IMR-90 (cell line): ENCODE measurements at regions not wholly inside any gene's neighbourhood (a gene's known extent, or its start where the extent isn't known, plus 50 kb on each side); places are given as distances from the start of the nearest gene placed in this dataset.

Source experiments
- ATAC-seq: fragments of 200-7000 bp; cut with Tn5 transposase; 2 replicates; pipeline ENCODE4 v1.9.1; 2020; ENCODE audit warnings: low read depth, mild to moderate bottlenecking, moderate library complexity
- BruUV-seq: library from RNA; stranded (reverse); fragments of 400-500 nt; replicated peaks from 2 replicates; lab custom pipeline; 2021; lab: Mats Ljungman, UMichigan
- CTCF ChIA-PET: fragments of 300-600 bp; formaldehyde crosslinking; extraction: SDS; loops from one replicate; lab custom pipeline; 2021; ENCODE audit warnings: antibody characterized with exemption; lab: Yijun Ruan, JAX
- POLR2A ChIA-PET: fragments of 300-600 bp; sonication (Branson Sonifier 250); formaldehyde crosslinking; loops from one replicate; lab custom pipeline; 2022; ENCODE audit warnings: antibody characterized with exemption; ENCODE audit not compliant: unreplicated experiment; lab: Charles Lee
- DNase-seq: peaks from one replicate; pipeline ENCODE4 v3.0.0; 2013
- H2AFZ ChIP-seq: replicated peaks from 2 replicates; pipeline ENCODE3; 2013; ENCODE audit warnings: low read length, mild to moderate bottlenecking; ENCODE audit not compliant: poor library complexity
- H2AK5ac ChIP-seq: 2 replicates; pipeline ENCODE4 v1.6.1; 2013; ENCODE audit warnings: low read depth, low read length, inconsistent platforms
- H2AK9ac ChIP-seq: replicated peaks from 2 replicates; pipeline ENCODE3; 2013; ENCODE audit warnings: mild to moderate bottlenecking, low read depth, low read length, moderate library complexity; ENCODE audit not compliant: poor library complexity
- H2BK120ac ChIP-seq: 2 replicates; pipeline ENCODE4 v1.6.1; 2013; ENCODE audit warnings: low read depth, low read length, inconsistent platforms
- H2BK15ac ChIP-seq: 3 replicates; pipeline ENCODE4 v1.6.1; 2013; ENCODE audit warnings: low read depth, low read length, inconsistent platforms
- H2BK20ac ChIP-seq: 2 replicates; pipeline ENCODE4 v1.6.1; 2013; ENCODE audit warnings: low read depth, mild to moderate bottlenecking, inconsistent platforms, low read length, moderate library complexity
- H2BK5ac ChIP-seq: 2 replicates; pipeline ENCODE4 v1.6.1; 2013; ENCODE audit warnings: mild to moderate bottlenecking, low read depth, low read length, inconsistent platforms; ENCODE audit not compliant: poor library complexity, severe bottlenecking
- H3K14ac ChIP-seq: replicated peaks from 2 replicates; pipeline ENCODE4 v1.6.1; 2013; ENCODE audit warnings: low read depth, low read length, inconsistent platforms
- H3K18ac ChIP-seq: 2 replicates; pipeline ENCODE4 v1.6.1; 2013; ENCODE audit warnings: low read depth, low read length, control low read depth
- H3K23ac ChIP-seq: 2 replicates; pipeline ENCODE4 v1.6.1; 2013; ENCODE audit warnings: low read depth, low read length, inconsistent platforms
- H3K27ac ChIP-seq: 2 replicates; pipeline ENCODE4 v1.5.1; 2013; ENCODE audit warnings: mild to moderate bottlenecking, control low read depth, low read length; ENCODE audit not compliant: insufficient read depth
- H3K27me3 ChIP-seq: 2 replicates; pipeline ENCODE4 v1.6.1; 2013; ENCODE audit warnings: low read length; ENCODE audit not compliant: control insufficient read depth, insufficient read depth
- H3K36me3 ChIP-seq: 2 replicates; pipeline ENCODE4 v1.6.1; 2013; ENCODE audit warnings: low read length, mixed read lengths; ENCODE audit not compliant: control insufficient read depth, insufficient read depth
- H3K4ac ChIP-seq: 2 replicates; pipeline ENCODE4 v1.6.1; 2013; ENCODE audit warnings: low read depth, low read length, inconsistent platforms
- H3K4me1 ChIP-seq: 2 replicates; pipeline ENCODE4 v1.6.1; 2013; ENCODE audit warnings: low read length, mixed read lengths; ENCODE audit not compliant: control insufficient read depth, insufficient read depth
- H3K4me2 ChIP-seq: 2 replicates; pipeline ENCODE4 v1.6.1; 2013; ENCODE audit warnings: low read depth, mild to moderate bottlenecking, control low read depth, low read length, moderate library complexity
- H3K4me3 ChIP-seq: 2 replicates; pipeline ENCODE4 v1.5.1; 2013; ENCODE audit warnings: low read depth, mild to moderate bottlenecking, control low read depth, low read length, moderate library complexity; ENCODE audit not compliant: insufficient read depth
- H3K56ac ChIP-seq: 2 replicates; pipeline ENCODE4 v1.6.1; 2013; ENCODE audit warnings: low read length, inconsistent platforms; ENCODE audit not compliant: insufficient read depth; ENCODE audit errors: extremely low read depth
- H3K79me1 ChIP-seq, 2 experiments: 2 replicates each; pipeline ENCODE4 v1.6.1; 2013; ENCODE audit warnings: low read length in 2 of 2, inconsistent platforms in 1 of 2, low read depth in 1 of 2
- H3K9ac ChIP-seq: 2 replicates; pipeline ENCODE4 v1.6.1; 2013; ENCODE audit warnings: low read depth, low read length, control low read depth
- H3K9me1 ChIP-seq: 2 replicates; pipeline ENCODE4 v1.6.1; 2013; ENCODE audit warnings: low read length, inconsistent platforms; ENCODE audit not compliant: insufficient read depth
- H3K9me3 ChIP-seq: 2 replicates; pipeline ENCODE4 v1.6.1; 2013; ENCODE audit warnings: low read length; ENCODE audit not compliant: control insufficient read depth, insufficient read depth
- H4K20me1 ChIP-seq: 2 replicates; pipeline ENCODE4 v1.6.1; 2013; ENCODE audit warnings: low read length, inconsistent platforms; ENCODE audit not compliant: insufficient read depth
- H4K5ac ChIP-seq: 2 replicates; pipeline ENCODE4 v1.6.1; 2013; ENCODE audit warnings: mild to moderate bottlenecking, low read depth, low read length, control low read depth
- H4K8ac ChIP-seq, 2 experiments: 2 replicates each; pipeline ENCODE4 v1.6.1; 2013; ENCODE audit warnings: low read depth in 2 of 2, low read length in 2 of 2, control low read depth in 1 of 2, inconsistent platforms in 1 of 2
- H4K91ac ChIP-seq: 2 replicates; pipeline ENCODE4 v1.6.1; 2013; ENCODE audit warnings: low read depth, low read length, inconsistent platforms; ENCODE audit not compliant: insufficient read depth
- BHLHE40 ChIP-seq: fragments of 150-350 bp; IDR thresholded peaks from 2 replicates; pipeline ENCODE4 v1.6.1; 2016; ENCODE audit warnings: mild to moderate bottlenecking, low read depth, low read length
- CEBPB ChIP-seq: IDR thresholded peaks from 2 replicates; pipeline ENCODE4 v1.6.1; 2012; ENCODE audit warnings: low read depth, low read length, improper control_type of control experiment
- FOS ChIP-seq: fragments of 150-350 bp; IDR thresholded peaks from 2 replicates; pipeline ENCODE4 v1.6.1; 2016; ENCODE audit warnings: low read depth, low read length
- RCOR1 ChIP-seq: IDR thresholded peaks from 2 replicates; pipeline ENCODE4 v1.6.1; 2012; ENCODE audit warnings: mild to moderate bottlenecking, low read length, improper control_type of control experiment; ENCODE audit not compliant: insufficient replicate concordance
- WGBS, 2 experiments: methylation state at CpG; one replicate each; pipeline versions ENCODE4 v1.1.5 to v1.1.7; 2013; ENCODE audit warnings: missing lambda C conversion rate in 2 of 2; ENCODE audit not compliant: insufficient read length in 1 of 2; ENCODE audit errors: extremely low coverage in 2 of 2; 5-methylcytosine and 5-hydroxymethylcytosine counted together
- dilution Hi-C: fragments of 300-500 bp; cut with HindIII; formaldehyde crosslinking; loops from one replicate; pipeline ENCODE4 v1.14.3; 2018; ENCODE audit warnings: low sequenced_read_pairs; ENCODE audit not compliant: unreplicated experiment
- in situ Hi-C: fragments of 300-500 bp; cut with MboI; formaldehyde crosslinking; loops from 3 replicates; pipeline ENCODE4 v1.14.3; 2019; ENCODE audit warnings: low sequenced_read_pairs, inconsistent platforms, mixed read lengths
- intact Hi-C: fragments of 100-400 bp; cut with micrococcal nuclease; formaldehyde crosslinking; loops from 2 replicates; pipeline ENCODE4 v1.10.0; 2022
- TF ChIP-seq, protein P1 (sequence below): fragments of 150-350 bp; IDR thresholded peaks from 2 replicates; pipeline ENCODE4 v1.6.1; 2016; ENCODE audit warnings: low read depth, mild to moderate bottlenecking, low read length, moderate library complexity, borderline replicate concordance

DNA sequence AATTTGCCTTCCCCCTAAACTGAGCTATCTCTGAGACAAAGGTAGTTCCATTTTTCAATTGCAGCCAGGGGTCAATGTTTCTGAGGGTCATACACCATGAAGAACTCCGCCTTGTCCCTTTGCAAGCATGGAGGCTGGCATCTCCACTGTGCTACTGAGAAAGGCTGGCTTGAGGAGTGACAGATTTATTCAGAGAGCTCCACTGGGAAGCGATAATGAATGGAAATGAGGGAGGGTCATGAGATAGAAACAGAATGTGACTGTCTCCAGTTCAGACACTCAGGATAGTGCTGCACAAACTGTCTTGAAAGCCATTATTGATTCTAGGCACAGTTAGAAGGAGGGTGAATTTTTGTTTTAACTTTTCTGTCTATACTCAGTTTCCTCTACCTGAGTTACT is 197.5 kb downstream of the ZNF326 start:
- no peak overlapping the region for H3K18ac ChIP-seq
- no peak overlapping the region for H4K91ac ChIP-seq
- no peak overlapping the region for H4K5ac ChIP-seq
- no peak overlapping the region for H3K56ac ChIP-seq
- no peaks in the 10 kb centered on the region for H3K9me3 ChIP-seq
- no peaks in the 10 kb centered on the region for H3K27me3 ChIP-seq
- no peak overlapping the region for H2AK5ac ChIP-seq
- H2BK5ac ChIP-seq, result no peak overlapping the region
- H3K36me3 ChIP-seq, result no peaks in the 10 kb centered on the region
- no peak for ATAC-seq
- BruUV-seq, result no TSS peak
- no peak for DNase-seq
- POLR2A ChIA-PET, result no interaction called here
- H3K27ac ChIP-seq, result no peak overlapping the region
- no peak overlapping the region for H3K4me3 ChIP-seq
- no peak overlapping the region for H3K9ac ChIP-seq
- no peak overlapping the region for H3K4me2 ChIP-seq
- H2AFZ ChIP-seq, result no peak overlapping the region
- H3K79me1 ChIP-seq, result no peaks in the 10 kb centered on the region
- no peak overlapping the region for H2BK120ac ChIP-seq
- no peaks in the 10 kb centered on the region for H4K20me1 ChIP-seq
- no peaks in the 10 kb centered on the region for H3K4me1 ChIP-seq
- intact Hi-C loops (no loop called here), dilution Hi-C loops (no loop called here), in situ Hi-C loops (no loop called here)
- H4K8ac ChIP-seq, result no peak overlapping the region
- CTCF ChIA-PET, result no interaction called here
- no peak overlapping the region for H2BK20ac ChIP-seq
- 29% methylated on average over 1 of the region's 2 CpGs; no CpG with 5 or more reads in 1 of the 2 experiments for WGBS, 2 experiments
- TF ChIP-seq BHLHE40, result no peak
- TF ChIP-seq FOS, result no peak
- TF ChIP-seq, protein P1, sequence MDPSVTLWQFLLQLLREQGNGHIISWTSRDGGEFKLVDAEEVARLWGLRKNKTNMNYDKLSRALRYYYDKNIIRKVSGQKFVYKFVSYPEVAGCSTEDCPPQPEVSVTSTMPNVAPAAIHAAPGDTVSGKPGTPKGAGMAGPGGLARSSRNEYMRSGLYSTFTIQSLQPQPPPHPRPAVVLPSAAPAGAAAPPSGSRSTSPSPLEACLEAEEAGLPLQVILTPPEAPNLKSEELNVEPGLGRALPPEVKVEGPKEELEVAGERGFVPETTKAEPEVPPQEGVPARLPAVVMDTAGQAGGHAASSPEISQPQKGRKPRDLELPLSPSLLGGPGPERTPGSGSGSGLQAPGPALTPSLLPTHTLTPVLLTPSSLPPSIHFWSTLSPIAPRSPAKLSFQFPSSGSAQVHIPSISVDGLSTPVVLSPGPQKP, result no peak
- TF ChIP-seq CEBPB, result no peak
- TF ChIP-seq RCOR1, result no peak
- no peaks in the 10 kb centered on the region for H3K9me1 ChIP-seq
- H2BK15ac ChIP-seq, result no peak overlapping the region
- no peak overlapping the region for H3K23ac ChIP-seq
- H3K4ac ChIP-seq, result no peak overlapping the region
- no peak overlapping the region for H2AK9ac ChIP-seq
- no peak overlapping the region for H3K14ac ChIP-seq
